Duodenal mucosa (tissue), 2 donors: ENCODE measurements at regions not wholly inside any gene's neighbourhood (a gene's known extent, or its start where the extent isn't known, plus 50 kb on each side); places are given as distances from the start of the nearest gene placed in this dataset.

Experiments
- H3K27ac ChIP-seq: one replicate; pipeline ENCODE4 v1.7.0; 2013; ENCODE audit warnings: low read depth, low read length
- H3K27me3 ChIP-seq, 2 donors: one replicate each; pipeline ENCODE4 v1.7.0; 2013; ENCODE audit warnings: low read length in 2 of 2, control low read depth in 1 of 2; ENCODE audit not compliant: insufficient read depth in 2 of 2, control insufficient read depth in 1 of 2
- H3K36me3 ChIP-seq, 2 donors: one replicate each; pipeline ENCODE4 v1.7.0; 2013; ENCODE audit warnings: low read length in 2 of 2, control low read depth in 1 of 2; ENCODE audit not compliant: insufficient read depth in 2 of 2, control insufficient read depth in 1 of 2
- H3K4me1 ChIP-seq, 2 donors: one replicate each; pipeline ENCODE4 v1.7.0; 2013; ENCODE audit warnings: low read length in 2 of 2, control low read depth in 1 of 2; ENCODE audit not compliant: insufficient read depth in 2 of 2, control insufficient read depth in 1 of 2
- H3K4me3 ChIP-seq, 2 donors: one replicate each; pipeline ENCODE4 v1.7.0; 2013; ENCODE audit warnings: low read length in 2 of 2, low read depth in 1 of 2
- H3K9ac ChIP-seq, 2 donors: one replicate each; pipeline ENCODE4 v1.7.0; 2013; ENCODE audit warnings: low read length in 2 of 2, low read depth in 1 of 2
- H3K9me3 ChIP-seq, 2 donors: one replicate each; pipeline ENCODE4 v1.7.0; 2013; ENCODE audit warnings: low read length in 2 of 2, control low read depth in 1 of 2; ENCODE audit not compliant: control insufficient read depth in 1 of 2

GRCh38 chr5:174995827-174996226, 271.4 kb downstream of the MSX2 start:
- no peaks in the 10 kb centered on the region for H3K4me1 ChIP-seq
- H3K9ac ChIP-seq = no peak overlapping the region
- peaks cover 0 to 3% of the 10 kb centered on the region in 2 donors for H3K9me3 ChIP-seq
- H3K27me3 ChIP-seq = no peaks in the 10 kb centered on the region
- no peaks in the 10 kb centered on the region for H3K36me3 ChIP-seq
- H3K4me3 ChIP-seq = no peak overlapping the region
- no peak overlapping the region for H3K27ac ChIP-seq

GRCh38 chr5:174991847-174992246, 267.5 kb downstream of the MSX2 start:
- no peak overlapping the region for H3K4me3 ChIP-seq
- no peak overlapping the region for H3K27ac ChIP-seq
- no peaks in the 10 kb centered on the region for H3K36me3 ChIP-seq
- peaks cover 4 to 9% of the 10 kb centered on the region in 2 donors for H3K4me1 ChIP-seq
- no peaks in the 10 kb centered on the region for H3K27me3 ChIP-seq
- H3K9me3 ChIP-seq = no peaks in the 10 kb centered on the region
- no peak overlapping the region for H3K9ac ChIP-seq

- Histone ChIP-seq H3K27me3 (no peaks in the 10 kb centered on the region), H3K9me3 (no peaks in the 10 kb centered on the region), H3K4me1 (peaks cover 9 to 13% of the 10 kb centered on the region in 2 donors), H3K4me3 (no peak overlapping the region), H3K27ac (no peak overlapping the region), H3K9ac (no peak overlapping the region), H3K36me3 (no peaks in the 10 kb centered on the region)
These were observed 266.5 kb downstream of the MSX2 start for GRCh38 chr5:174990909-174991308.

GRCh38 chr5:174987443-174988012, 263.1 kb downstream of the MSX2 start:
- Histone ChIP-seq H3K36me3 (no peaks in the 10 kb centered on the region), H3K27me3 (no peaks in the 10 kb centered on the region), H3K4me1 (peaks cover 9 to 13% of the 10 kb centered on the region in 2 donors), H3K9ac (no peak overlapping the region), H3K9me3 (no peaks in the 10 kb centered on the region), H3K4me3 (no peak overlapping the region), H3K27ac (no peak overlapping the region)

- no peak overlapping the region for H3K27ac ChIP-seq
- H3K4me3 ChIP-seq = no peak overlapping the region
- H3K36me3 ChIP-seq = no peaks in the 10 kb centered on the region
- H3K9me3 ChIP-seq = no peaks in the 10 kb centered on the region
- H3K9ac ChIP-seq = no peak overlapping the region
- peaks cover 13% of the 10 kb centered on the region in 2 donors for H3K4me1 ChIP-seq
- H3K27me3 ChIP-seq = no peaks in the 10 kb centered on the region
These were observed 260.5 kb downstream of the MSX2 start for GRCh38 chr5:174984863-174985262.

- peaks cover 8 to 13% of the 10 kb centered on the region in 2 donors for H3K4me1 ChIP-seq
- no peak overlapping the region for H3K9ac ChIP-seq
- H3K27me3 ChIP-seq = no peaks in the 10 kb centered on the region
- no peaks in the 10 kb centered on the region for H3K9me3 ChIP-seq
- no peak overlapping the region for H3K27ac ChIP-seq
- no peak overlapping the region for H3K4me3 ChIP-seq
- no peaks in the 10 kb centered on the region for H3K36me3 ChIP-seq
These were observed 258.1 kb downstream of the MSX2 start for GRCh38 chr5:174982485-174982884.

GRCh38 chr5:174981416-174981815, 257.0 kb downstream of the MSX2 start:
- Histone ChIP-seq H3K36me3 (no peaks in the 10 kb centered on the region), H3K27me3 (no peaks in the 10 kb centered on the region), H3K9me3 (no peaks in the 10 kb centered on the region), H3K27ac (no peak overlapping the region), H3K9ac (no peak overlapping the region), H3K4me3 (no peak overlapping the region), H3K4me1 (peaks cover 3 to 5% of the 10 kb centered on the region in 2 donors)

GRCh38 chr5:174980952-174981351, 256.6 kb downstream of the MSX2 start:
- no peaks in the 10 kb centered on the region for H3K27me3 ChIP-seq
- H3K4me1 ChIP-seq = peaks cover 0 to 4% of the 10 kb centered on the region in 2 donors
- no peaks in the 10 kb centered on the region for H3K36me3 ChIP-seq
- no peak overlapping the region for H3K4me3 ChIP-seq
- no peaks in the 10 kb centered on the region for H3K9me3 ChIP-seq
- no peak overlapping the region for H3K27ac ChIP-seq
- no peak overlapping the region for H3K9ac ChIP-seq

GRCh38 chr5:174972291-174972690, 247.9 kb downstream of the MSX2 start:
- Histone ChIP-seq H3K27ac (no peak overlapping the region), H3K9ac (no peak overlapping the region), H3K4me1 (peaks cover 0 to 6% of the 10 kb centered on the region in 2 donors), H3K9me3 (no peaks in the 10 kb centered on the region), H3K27me3 (no peaks in the 10 kb centered on the region), H3K36me3 (no peaks in the 10 kb centered on the region), H3K4me3 (no peak overlapping the region)

- H3K27me3 ChIP-seq = no peaks in the 10 kb centered on the region
- H3K4me3 ChIP-seq = no peak overlapping the region
These were observed 246.8 kb downstream of the MSX2 start for GRCh38 chr5:174971210-174971609.

GRCh38 chr5:174970502-174970901, 246.1 kb downstream of the MSX2 start:
- Histone ChIP-seq H3K9me3 (peaks cover 0 to 4% of the 10 kb centered on the region in 2 donors), H3K27ac (no peak overlapping the region), H3K9ac (no peak overlapping the region), H3K4me3 (no peak overlapping the region), H3K4me1 (peaks cover 0 to 6% of the 10 kb centered on the region in 2 donors), H3K27me3 (no peaks in the 10 kb centered on the region), H3K36me3 (no peaks in the 10 kb centered on the region)

More at GRCh38 chr5:174971210-174971609, 246.8 kb downstream of the MSX2 start:
- Histone ChIP-seq H3K9me3 (peaks cover 0 to 4% of the 10 kb centered on the region in 2 donors), H3K4me1 (peaks cover 0 to 6% of the 10 kb centered on the region in 2 donors), H3K9ac (no peak overlapping the region), H3K36me3 (no peaks in the 10 kb centered on the region), H3K27ac (no peak overlapping the region)
